ENCODE measurements at regions not wholly inside any gene's neighbourhood (a gene's known extent, or its start where the extent isn't known, plus 50 kb on each side); places are given as distances from the start of the nearest gene placed in this dataset.
"Not testable (repeated sequence)": the region's sequence is repeated elsewhere in the genome, so short reads cannot be mapped to it uniquely, and the experiment has no call there.

DNA sequence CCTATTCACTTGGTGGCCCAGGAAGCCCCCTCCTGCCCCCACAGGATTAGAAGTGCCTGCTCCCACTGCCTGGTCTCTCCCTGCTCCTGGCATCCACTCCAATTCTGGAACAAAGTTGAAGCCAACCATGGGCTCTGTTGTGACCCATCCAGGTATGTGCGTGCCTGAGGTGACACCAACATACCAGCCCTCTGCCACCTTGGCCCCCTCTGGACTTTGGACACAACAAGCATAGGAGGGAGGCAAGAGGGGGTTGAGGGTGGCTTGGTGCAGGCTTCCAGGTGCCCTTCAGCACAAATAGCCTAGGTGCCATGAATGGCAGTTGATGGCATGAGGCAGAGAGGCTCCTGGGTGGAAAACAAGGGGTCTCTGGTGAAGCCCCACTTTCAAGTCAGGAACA lies 600.9 kb downstream of the SI start:
- DNase-seq (ENCODE audit: insufficient read length, low spot score) (no peak), FAIRE-seq (no peak)

DNA sequence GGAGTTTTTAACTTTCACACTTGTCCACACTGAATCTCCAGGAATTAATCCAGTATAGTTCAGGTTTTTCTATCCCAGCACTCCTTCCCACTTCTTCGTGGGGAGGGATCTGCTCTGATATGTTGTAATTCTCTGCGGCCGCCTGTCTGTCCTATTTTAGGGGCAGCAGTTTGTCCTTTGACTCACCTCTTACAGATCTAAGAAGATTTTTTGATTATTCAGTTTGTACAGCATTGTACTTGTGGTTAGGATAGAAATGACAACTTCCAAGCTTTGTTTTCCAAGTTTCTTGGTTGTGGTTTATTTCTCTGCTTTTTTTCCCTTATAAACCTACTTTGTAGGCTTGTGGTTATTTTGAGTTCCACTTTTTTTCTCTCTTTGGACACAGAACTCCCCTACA lies 601.7 kb downstream of the SI start:
- DNase-seq (ENCODE audit: insufficient read length, low spot score) (no peak), FAIRE-seq (no peak)

DNA sequence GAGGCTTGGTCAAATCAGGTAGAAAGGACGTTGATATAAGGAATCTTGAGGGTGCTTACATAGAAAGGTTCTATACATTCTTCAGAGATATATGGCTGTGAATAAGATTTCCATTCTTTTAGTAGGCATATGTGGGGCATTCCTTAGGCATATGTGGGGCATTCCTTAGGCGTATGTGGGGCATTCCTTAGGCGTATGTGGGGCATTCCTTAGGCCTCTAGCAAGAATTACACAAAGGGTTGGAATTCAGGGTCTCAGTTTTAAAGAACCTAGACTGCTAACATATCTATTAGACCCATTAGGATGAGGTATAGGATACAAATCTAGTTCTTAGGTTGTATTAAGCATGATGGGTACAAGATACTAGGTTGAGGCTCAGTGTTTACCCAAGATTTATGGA lies 607.8 kb downstream of the SI start:
- DNase-seq (ENCODE audit: insufficient read length, low spot score) (no peak), FAIRE-seq (no peak)

DNA sequence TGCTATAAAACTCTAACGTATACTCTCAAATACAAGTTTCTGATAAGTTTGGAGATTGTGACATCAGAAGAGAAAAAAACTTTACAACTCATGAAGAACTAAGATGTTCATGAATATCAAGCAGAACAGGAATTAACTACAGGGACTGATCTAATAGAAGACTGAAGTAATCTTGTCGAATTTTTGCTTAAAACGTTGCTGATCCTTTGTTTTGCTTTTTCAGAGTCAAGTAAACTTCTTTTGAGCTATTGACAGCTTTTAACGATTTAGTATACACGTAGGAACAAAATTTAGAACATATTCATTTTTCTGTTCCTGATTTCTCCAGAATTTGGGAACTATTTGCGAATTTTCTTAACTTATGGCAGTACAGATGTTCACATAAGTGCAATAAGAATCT lies 610.2 kb downstream of the SI start:
- FAIRE-seq (no peak), DNase-seq (ENCODE audit: insufficient read length, low spot score) (no peak)

DNA sequence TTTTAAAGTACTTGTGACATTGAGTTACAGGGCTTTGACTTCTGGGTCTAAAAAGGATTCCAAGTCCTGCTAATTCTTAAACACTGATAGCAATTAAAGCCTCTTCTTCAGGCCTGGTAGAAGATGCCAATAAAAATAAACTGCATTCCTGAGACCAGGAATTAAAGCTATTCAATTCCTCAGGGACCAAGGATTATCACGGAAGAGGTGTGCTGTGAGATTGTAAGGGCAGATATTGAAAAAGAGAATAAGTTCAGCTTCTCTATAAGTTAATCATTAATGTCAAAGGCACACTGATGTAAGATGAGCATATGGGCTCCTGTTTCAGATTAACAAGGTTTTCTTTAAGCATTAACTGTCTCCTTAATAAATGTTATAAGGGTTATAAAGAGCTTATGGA lies 611.3 kb downstream of the SI start:
- FAIRE-seq = no peak
- DNase-seq (ENCODE audit: insufficient read length, low spot score) = no peak

DNA sequence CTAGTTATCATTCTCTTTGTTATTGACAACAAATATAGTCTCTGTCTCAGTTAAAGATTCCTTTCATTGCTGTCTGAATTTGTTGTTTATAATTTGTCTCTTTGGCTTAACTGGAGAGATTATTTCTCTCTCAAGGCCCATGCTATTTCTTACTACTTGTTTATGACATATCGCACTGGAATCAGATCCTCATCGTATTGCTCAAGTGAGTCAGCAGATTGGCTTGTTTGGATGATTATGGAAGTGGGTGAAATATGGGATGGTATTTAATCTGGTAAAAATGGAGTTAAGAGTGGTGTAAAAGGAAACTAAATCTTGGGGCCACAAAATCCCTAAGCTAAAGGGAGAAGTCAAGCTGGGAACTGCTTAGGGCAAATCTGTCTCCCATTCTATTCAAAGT lies 613.1 kb downstream of the SI start:
- DNase-seq (ENCODE audit: insufficient read length, low spot score) (no peak), FAIRE-seq (no peak)

DNA sequence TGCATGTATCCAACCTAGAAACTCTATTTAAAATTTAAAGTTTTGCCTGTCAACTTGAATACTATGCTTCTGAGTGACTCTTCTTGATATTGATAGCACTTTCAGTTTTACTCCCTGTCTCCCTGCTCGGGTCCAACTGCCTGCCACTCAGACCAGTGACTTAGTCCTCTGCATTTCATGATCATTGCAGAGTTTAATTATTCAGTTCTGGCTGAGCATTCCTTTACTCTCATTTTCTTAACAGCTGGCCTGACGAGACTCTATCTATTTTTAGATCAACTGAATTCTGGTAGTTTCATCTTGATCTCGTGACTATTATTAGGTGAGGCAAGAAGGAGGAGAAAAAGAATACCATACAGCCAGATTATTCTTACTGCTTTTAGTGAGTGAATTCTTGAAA lies 617.4 kb downstream of the SI start:
- FAIRE-seq = no peak
- DNase-seq (ENCODE audit: insufficient read length, low spot score) = no peak

DNA sequence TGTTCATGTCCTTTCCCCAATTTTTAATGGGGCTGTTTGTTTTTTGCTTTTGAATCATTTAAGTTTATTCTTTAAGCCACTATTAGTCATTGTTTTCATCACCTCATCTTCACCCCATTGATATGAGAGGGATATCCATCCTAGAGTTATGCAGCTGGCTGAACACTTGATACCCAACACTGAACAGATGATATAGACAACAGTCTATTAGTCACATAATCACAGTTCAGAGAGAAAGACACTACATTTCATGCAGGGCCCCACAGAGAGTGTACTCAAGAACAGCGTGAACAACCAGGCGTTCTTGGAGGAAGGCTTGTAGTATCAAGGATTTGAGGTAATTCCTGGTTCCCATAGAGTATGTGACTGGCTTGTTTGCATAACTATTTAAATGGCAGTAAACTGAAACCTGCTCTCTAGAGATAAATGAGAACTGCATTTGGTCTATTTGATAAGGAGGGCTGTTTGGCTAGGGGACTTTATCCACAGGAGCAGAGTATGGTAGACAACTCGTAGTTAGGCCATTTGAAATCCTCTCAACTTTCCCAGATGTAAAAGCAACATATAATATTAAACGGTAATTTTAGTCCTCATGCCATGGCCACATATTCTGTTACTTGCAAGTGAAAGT lies 618.7 kb downstream of the SI start:
- DNase-seq (ENCODE audit: insufficient read length, low spot score) (no peak), FAIRE-seq (no peak)

DNA sequence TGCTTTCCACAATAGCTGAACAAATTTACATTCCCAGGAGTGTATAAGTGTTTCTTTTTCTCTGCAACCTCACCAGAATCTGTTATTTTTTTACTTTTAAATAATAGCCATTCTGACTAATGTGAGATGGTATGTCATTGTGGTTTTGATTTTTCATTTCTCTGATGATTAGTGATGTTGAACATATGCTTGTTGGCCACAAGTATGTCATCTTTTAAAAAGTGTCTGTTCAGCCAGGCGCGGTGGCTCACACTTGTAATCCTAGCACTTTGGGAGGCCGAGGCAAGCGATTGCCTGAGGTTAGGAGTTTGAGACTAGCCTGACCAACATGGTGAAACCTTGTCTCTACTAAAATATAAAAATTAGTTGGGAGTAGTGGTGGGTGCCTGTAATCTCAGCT lies 619.3 kb downstream of the SI start:
- FAIRE-seq (no peak), DNase-seq (ENCODE audit: insufficient read length, low spot score) (no peak)

DNA sequence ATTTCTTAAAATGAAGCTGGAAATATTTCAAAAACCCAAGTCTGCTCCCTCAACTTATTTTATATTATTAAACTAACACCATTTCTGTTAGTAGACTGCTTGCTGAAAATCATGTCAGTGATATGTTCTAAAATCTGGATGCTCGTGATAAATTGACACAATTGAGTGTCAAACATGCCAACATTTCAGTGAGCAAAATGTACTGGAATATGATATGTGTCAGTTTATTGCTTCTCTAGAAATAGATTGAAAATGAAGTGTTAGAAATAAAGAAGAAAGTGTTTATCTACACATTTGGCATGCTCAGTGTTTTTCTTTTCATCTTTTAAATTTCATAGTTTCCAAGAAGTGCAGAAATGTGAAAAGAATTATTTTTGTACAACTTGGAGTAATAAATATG lies 624.6 kb downstream of the SI start:
- FAIRE-seq (no peak), DNase-seq (ENCODE audit: insufficient read length, low spot score) (no peak)

DNA sequence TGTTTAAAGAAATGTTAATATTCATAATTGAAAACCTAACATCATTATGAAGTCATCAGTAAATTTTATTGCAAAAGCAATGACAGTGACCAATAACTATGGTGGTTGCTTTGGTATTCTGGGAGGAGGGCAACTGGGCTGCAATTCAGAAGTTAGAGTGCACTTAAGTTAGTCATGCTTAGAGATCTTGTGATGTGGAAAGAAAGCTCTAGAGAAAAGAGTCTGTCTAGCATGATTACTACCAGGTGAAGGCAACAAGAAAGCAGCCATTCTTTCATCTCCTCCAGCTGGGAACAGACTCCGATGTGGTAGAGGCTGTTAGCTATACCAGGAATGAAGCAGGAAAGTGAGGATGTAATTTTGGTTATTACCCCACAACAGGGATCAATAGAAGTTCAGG lies 625.6 kb downstream of the SI start:
- no peak for DNase-seq (ENCODE audit: insufficient read length, low spot score)
- no peak for FAIRE-seq

DNA sequence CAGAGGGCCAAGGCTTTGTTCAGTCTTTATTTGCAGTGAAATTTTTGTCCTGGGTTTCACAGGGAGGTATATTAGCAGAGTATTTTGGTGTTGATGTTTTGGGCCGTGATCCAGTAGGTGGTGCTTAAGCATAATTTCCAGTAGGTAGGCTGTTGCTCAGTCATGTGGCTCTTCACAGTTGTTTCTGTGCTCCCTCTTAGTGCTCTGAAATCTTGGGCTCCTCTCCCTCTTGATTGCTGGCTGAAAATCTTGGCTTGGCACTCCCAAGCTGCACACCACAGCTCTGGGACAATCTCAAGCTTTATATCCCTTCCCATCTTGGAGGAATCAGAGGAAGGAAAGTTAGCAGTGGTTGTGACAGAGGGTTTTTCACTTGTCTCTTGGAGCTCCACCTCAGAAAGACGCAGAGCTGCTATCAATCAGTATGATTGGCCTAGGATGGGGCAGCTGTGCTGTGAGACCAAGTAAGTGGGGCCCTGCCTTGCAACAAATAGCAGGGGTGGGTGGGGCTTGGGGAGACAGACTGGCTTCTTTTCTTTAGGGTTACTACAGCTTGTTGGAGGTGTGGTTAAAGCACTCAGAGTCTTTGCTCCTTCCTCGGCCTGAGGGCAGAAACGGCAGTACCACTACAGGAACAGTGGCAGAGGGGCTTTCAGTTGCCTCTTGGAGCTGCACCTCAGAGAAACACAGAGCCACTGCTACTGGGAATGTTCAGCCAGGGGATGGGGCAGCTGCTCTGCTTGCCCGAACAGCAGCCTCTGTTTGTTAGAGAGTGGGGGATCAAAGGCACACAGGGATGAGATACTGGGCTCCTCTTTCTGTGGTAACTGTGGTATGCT lies 627.0 kb downstream of the SI start:
- DNase-seq (ENCODE audit: insufficient read length, low spot score) (no peak), FAIRE-seq (no peak)

DNA sequence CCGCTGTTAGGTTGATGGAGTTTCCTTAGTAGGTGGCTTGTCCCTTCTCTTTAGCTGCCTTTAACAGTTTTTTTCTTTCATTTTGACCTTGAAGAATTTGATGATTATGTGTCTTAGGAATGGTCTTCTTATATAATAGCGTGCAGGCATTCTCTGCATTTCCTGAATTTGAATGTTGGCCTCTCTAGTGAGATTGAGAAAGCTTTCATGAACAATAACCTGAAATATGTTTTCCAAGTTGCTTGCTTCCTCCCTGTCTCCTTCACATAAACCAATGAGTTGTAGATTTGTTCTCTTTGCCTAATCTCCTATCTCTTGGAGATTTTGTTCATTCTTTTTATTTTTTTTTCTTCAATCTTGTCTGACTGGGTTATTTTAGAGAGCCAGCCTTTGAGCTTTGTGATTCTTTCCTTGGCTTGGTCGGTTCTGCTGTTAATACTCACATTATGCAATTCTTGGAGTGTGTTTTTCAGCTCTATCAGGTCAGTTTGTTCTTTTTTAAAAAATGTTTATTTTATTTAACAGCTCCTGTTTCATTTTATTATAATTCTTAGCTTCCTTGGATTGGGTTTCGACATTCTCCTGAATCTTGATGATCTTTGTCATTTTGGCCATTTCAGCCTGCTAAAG lies 627.9 kb downstream of the SI start:
- FAIRE-seq = no peak
- DNase-seq (ENCODE audit: insufficient read length, low spot score) = no peak

DNA sequence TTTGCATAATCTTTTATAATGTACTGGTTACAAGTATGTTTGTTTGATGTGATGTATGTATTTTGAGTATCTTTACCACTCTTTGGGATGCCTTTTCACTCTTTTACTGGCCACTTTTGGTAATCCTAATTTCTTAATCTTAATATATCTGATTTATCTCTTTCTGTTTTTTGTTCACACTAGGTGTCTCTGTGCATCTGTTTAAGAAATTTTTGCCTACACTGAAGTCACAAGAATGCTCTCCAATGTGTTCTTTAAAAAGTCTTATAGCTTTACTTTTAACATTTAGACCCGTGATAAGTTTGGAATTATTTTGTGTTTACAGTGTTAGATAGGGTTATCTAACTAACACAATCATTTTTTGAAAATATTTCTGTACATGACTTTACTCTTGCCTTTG lies 659.1 kb downstream of the SI start:
- no peak for FAIRE-seq
- DNase-seq (ENCODE audit: insufficient read length, low spot score) = no peak

DNA sequence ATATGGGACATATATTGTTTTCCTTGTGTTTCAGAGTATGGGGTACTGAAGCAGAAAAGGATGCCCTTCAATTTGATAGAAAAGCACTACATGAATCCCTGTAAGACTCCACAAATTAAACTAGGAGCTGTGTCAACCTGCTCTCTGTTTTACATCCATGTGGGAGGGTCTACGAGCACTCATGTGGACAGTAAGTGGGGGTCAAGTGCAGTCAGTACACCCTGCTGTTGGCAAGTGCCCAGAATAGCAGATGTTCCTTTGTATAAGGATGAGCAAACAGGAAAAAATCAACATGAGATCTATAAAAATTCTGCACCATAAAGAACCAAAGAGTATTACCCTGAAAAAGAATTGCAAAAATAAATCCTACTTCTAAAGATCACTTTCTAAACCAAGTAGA lies 659.9 kb downstream of the SI start:
- DNase-seq (ENCODE audit: insufficient read length, low spot score) = no peak
- FAIRE-seq = no peak

DNA sequence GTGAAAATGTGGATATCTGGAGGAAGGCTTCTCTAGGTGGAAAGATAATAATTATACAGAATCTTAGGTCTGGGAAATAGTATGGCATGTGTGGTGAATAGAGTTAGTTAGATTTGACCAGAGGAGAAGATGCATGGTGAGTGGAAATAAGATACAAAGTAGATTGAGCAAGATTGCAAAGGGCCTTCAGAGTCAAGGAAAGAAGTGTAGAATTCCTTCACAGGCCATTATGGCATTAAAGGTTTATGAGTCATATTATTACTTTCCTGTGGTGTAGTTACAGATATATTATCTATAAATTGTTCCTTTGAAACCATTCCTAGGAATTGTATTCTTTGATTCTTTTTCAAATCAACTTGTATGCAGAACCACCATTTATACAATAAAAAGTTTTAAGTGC lies 660.3 kb downstream of the SI start:
- FAIRE-seq (no peak), DNase-seq (ENCODE audit: insufficient read length, low spot score) (no peak)

DNA sequence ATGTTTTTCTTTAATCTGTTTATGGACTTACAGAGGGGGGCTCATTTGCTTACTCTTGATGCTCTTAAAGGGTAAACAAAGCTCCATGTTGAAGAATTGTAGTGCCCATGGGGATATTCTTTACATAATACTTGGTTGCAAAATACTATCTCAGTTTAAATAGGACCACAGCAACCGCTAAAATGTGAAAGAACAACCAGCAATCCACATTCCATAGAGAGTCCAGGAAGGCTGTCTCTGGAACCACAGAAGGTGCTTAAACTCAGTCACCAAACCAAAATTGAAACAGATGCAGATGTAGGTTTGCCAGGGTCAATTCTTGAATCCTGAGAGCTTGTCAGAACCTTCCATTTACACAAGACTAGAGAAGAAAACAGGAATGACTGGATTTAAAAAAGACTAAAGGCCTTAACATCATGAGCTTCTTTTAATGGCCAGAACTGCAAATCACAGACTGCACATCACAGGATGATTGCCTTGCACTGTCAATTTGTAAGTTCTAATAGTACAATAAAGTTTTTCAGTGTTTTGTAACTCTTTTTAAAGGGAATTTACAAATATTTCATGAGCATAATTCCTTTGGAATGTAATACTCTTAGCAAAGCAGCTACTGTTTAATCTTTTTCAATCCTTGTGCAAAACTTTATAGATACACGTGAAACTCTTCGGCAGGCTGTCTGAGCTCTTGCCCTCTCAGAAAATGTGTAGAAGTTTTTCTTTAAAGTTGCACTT lies 661.6 kb downstream of the SI start:
- FAIRE-seq (no peak), DNase-seq (ENCODE audit: insufficient read length, low spot score) (no peak)

DNA sequence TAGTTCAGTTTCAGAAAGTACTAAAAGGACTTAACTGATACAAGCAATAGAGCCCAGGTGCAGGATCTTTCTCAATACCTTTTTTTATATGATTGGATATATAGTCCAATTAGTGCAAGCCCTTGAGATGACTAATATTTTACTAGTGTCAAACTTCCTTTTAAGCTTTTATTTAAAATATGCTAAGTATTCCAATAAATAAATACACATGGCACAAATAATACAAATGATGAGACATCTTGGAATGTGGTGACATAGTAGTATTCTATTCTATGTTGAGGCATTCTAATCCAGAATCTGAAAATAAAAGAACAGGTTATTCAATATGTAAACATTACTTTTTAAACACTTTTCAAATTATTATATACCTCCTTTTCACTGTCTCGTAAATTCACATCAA lies 670.0 kb downstream of the SI start:
- DNase-seq (ENCODE audit: insufficient read length, low spot score) (no peak), FAIRE-seq (no peak)

DNA sequence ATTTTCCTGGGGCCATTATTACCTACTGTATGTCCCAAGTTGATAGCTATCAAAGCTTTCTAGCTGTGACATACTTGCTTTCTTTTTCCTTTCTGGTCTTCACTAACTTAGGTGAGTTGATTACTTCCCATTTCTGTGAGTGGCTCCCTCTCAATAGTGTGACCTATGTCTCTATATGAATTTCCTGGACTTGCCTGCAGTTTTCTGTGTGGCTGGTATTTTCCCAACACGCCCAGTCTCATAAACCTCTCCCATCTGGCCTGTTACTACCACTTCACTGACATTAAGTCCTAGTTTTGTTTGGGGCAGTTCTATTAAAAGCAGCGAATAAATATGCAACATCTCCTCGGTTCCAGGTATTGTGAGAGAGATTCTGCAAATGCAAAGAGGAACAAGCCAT lies 671.2 kb downstream of the SI start:
- no peak for FAIRE-seq
- DNase-seq (ENCODE audit: insufficient read length, low spot score) = no peak

DNA sequence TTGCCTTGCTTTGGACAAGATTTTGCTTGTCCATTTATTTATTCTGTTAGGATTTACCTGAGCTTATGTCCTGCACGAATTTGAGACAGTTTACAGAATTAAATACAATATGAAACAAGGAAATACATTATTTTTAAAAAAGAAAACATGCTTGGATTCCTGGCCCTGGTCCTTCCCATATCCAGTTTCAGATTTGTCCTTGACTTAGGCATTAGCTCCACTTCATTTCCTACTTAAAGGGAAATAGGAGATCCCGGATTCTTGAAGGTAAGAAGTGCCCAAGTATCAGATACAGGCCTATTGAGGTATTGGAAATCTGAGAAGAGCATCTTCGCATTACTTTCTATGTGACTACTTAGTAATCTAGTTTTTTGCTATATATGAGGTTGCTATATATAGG lies 672.0 kb downstream of the SI start:
- no peak for FAIRE-seq
- DNase-seq (ENCODE audit: insufficient read length, low spot score) = no peak

DNA sequence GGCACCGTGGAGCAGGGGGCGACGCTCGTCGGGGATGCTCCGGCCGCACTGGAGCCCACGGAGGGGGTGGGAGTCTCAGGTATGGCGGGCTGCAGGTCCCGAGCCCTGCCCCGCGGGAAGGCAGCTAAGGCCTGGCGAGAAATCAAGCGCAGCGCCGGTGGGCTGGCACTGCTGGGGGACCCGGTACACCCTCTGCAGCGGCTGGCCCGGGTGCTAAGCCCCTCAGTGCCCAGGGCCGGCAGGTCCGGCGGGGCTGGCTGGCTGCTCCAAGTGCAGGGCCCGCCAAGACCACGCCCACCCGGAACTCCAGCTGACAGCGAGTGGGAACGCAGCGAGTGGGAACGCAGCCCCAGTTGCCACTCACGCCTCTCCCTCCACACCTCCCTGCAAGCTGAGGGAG lies 676.4 kb downstream of the SI start:
- FAIRE-seq (no peak), DNase-seq (ENCODE audit: insufficient read length, low spot score) (no peak)

DNA sequence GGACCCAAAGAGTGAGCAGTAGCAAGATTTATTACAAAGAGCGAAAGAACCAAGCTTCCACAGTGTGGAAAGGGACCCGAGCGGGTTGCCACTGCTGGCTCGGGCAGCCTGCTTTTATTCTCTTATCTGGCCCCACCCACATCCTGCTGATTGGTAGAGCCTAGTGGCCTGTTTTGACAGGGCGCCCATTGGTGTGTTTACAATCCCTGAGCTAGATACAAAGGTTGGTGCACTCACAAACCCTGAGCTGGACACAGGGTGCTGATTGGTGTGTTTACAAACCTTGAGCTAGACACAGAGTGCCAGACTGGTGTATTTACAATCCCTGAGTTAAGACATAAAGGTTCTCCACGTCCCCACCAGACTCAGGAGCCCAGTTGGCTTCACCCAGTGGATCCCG lies 676.9 kb downstream of the SI start:
- DNase-seq (ENCODE audit: insufficient read length, low spot score); FAIRE-seq: not testable (repeated sequence)
